ENCODE measurements at regions not wholly inside any gene's neighbourhood (a gene's known extent, or its start where the extent isn't known, plus 50 kb on each side); places are given as distances from the start of the nearest gene placed in this dataset.

DNA sequence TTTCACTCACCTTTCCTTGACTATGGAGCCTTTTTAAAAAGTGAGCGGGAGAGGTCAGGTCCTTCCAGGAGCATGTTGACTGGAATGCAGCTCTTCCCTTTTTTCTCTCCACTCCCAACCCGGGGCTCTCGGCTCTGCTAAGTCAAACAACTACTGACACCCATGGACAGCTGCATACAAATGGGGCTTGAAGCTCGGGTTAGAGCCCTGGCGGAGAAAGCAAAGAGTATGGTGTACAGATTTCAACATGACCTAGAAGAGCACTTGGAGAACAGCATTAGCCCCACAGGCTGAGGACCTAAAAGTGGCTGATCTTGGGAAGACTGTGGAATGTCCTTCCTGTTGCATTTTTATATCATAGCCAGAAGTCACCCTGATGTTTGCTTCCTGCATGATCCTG, 162.0 kb upstream of the STMND1 start:
- no peak for DNase-seq
- H2BK120ac ChIP-seq (ENCODE audit: low read depth, low read length, poor library complexity, severe bottlenecking) = no peak overlapping the region
- no peak overlapping the region for H3K14ac ChIP-seq (ENCODE audit: insufficient read depth, low read length)
- H3K4ac ChIP-seq (ENCODE audit: low read depth, low read length) = no peak overlapping the region
- TF ChIP-seq, protein P1, sequence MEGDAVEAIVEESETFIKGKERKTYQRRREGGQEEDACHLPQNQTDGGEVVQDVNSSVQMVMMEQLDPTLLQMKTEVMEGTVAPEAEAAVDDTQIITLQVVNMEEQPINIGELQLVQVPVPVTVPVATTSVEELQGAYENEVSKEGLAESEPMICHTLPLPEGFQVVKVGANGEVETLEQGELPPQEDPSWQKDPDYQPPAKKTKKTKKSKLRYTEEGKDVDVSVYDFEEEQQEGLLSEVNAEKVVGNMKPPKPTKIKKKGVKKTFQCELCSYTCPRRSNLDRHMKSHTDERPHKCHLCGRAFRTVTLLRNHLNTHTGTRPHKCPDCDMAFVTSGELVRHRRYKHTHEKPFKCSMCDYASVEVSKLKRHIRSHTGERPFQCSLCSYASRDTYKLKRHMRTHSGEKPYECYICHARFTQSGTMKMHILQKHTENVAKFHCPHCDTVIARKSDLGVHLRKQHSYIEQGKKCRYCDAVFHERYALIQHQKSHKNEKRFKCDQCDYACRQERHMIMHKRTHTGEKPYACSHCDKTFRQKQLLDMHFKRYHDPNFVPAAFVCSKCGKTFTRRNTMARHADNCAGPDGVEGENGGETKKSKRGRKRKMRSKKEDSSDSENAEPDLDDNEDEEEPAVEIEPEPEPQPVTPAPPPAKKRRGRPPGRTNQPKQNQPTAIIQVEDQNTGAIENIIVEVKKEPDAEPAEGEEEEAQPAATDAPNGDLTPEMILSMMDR (conservative IDR thresholded peaks at IDR 0.05) = no peak
- no peak overlapping the region for H2AFZ ChIP-seq (ENCODE audit: low read length)
- no peaks in the 10 kb centered on the region for H3K4me1 ChIP-seq (ENCODE audit: insufficient read depth, low read length)
- no peaks in the 10 kb centered on the region for H4K20me1 ChIP-seq (ENCODE audit: control insufficient read depth, insufficient read depth, insufficient read length)
- no peak overlapping the region for H4K91ac ChIP-seq (ENCODE audit: insufficient read length, low read depth, low read length)
- H3K27ac Mint-ChIP-seq = no peak overlapping the region
- no peak overlapping the region for H3K56ac ChIP-seq (ENCODE audit: insufficient read length, low read depth, low read length)
- no peak overlapping the region for H3K4me3 Mint-ChIP-seq
- no peaks in the 10 kb centered on the region for H3K23me2 ChIP-seq (ENCODE audit: insufficient read length, low read depth, low read length, poor library complexity, severe bottlenecking)
- H3T11ph ChIP-seq (ENCODE audit: low read length) = no peak overlapping the region
- H3K79me1 ChIP-seq (ENCODE audit: insufficient read depth, low read depth, low read length, poor library complexity, severe bottlenecking) = no peaks in the 10 kb centered on the region
- H2BK12ac ChIP-seq (ENCODE audit: insufficient read length, low read depth, low read length) = no peak overlapping the region
- H4K5ac ChIP-seq (ENCODE audit: insufficient read length, low read depth, low read length) = no peak overlapping the region
- no CpG with 5 or more reads among the region's 5 CpGs for WGBS (ENCODE audit: extremely low coverage, insufficient read length, low lambda C conversion rate)
- H2BK20ac ChIP-seq (ENCODE audit: low read depth, low read length, poor library complexity, severe bottlenecking) = no peak overlapping the region
- H4K8ac ChIP-seq (replicated peaks; ENCODE audit: insufficient read length, low read depth, low read length) = no peak overlapping the region
- no peak overlapping the region for H2AK5ac ChIP-seq (ENCODE audit: insufficient read length, low read length)
- peaks cover 2% of the 10 kb centered on the region in 2 experiments; a peak in 1 of 4 replicates for H3K4me1 Mint-ChIP-seq
- H3K9me3 Mint-ChIP-seq = no peaks in the 10 kb centered on the region
- H3K4me2 ChIP-seq (ENCODE audit: insufficient read depth, insufficient read length, low read length) = no peak overlapping the region
- H3K27ac ChIP-seq (ENCODE audit: insufficient read length, low read depth, low read length) = no peak overlapping the region
- no peaks in the 10 kb centered on the region for H3K27me3 ChIP-seq (ENCODE audit: insufficient read depth, low read length)
- H3K9me3 ChIP-seq (ENCODE audit: control insufficient read depth, low read depth, low read length) = no peaks in the 10 kb centered on the region
- no peak overlapping the region for H3K23ac ChIP-seq (ENCODE audit: insufficient read length, low read depth, low read length)
- 0 out of 2 replicates have a peak, but pooled peaks cover 1% of the 10 kb centered on the region for H3K27me3 Mint-ChIP-seq (ENCODE audit: low read depth)
- H3K9ac ChIP-seq (ENCODE audit: extremely low read depth, insufficient read length, low read length) = no peak overlapping the region
- H3K18ac ChIP-seq (ENCODE audit: insufficient read length, low read depth, low read length) = no peak overlapping the region
- H3K36me3 Mint-ChIP-seq (ENCODE audit: insufficient read depth in 1 of 3, low read depth in 3 of 3) = no peaks in the 10 kb centered on the region
- H2BK5ac ChIP-seq (ENCODE audit: insufficient read length, low read length) = no peak overlapping the region
- H2BK15ac ChIP-seq (ENCODE audit: low read depth, low read length) = no peak overlapping the region
- H3K79me2 ChIP-seq (ENCODE audit: insufficient read depth, low read length) = no peaks in the 10 kb centered on the region
